ENCODE measurements at regions not wholly inside any gene's neighbourhood (a gene's known extent, or its start where the extent isn't known, plus 50 kb on each side); places are given as distances from the start of the nearest gene placed in this dataset.
"Not testable (repeated sequence)": the region's sequence is repeated elsewhere in the genome, so short reads cannot be mapped to it uniquely, and the experiment has no call there.

DNA sequence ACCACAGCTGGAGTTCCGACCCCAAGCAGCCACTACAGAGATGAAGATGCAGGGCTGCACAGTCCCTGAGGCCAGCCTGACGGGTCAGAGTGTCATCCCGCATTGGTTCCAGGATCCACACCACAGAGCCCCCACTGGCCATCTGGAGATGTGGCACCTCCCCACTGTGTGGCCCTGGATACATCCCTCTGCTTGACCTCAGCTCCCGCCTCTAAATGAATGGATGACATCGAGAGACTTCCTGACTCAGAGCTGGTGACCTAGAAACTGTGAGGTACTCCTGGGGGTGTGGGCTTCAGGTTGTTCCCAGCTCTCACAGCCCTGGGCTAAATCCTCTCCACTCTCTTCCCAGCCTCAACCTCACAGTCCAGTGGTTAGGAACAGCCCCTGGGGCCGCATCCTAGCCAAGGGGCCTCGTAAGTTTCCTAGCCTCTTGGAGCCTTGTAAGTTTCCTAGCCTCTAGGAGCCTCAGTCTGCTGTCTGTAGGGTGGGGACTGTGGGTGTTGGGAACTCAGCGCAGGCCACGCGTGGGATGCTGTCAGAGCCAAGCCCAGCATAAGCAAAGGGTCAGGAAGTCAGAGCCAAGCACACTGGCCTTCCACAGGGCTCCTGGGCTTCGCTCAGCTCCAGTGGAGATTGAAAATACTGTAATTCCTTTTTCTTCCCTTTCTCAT lies 87.5 kb upstream of the RUNX3 start:
- TF ChIP-seq CTCF (IDR thresholded peaks at IDR 0.05): no peak
- ATAC-seq (ENCODE audit: low FRiP score) (no peak), DNase-seq (ENCODE audit: low spot score) (no peak)

- TF ChIP-seq CTCF (IDR thresholded peaks at IDR 0.05): no peak
- DNase-seq (ENCODE audit: low spot score): no peak
- no peak for ATAC-seq (ENCODE audit: low FRiP score)
Measured at GRCh38 chr1:25012966-25013962, 83.2 kb upstream of the RUNX3 start.

DNA sequence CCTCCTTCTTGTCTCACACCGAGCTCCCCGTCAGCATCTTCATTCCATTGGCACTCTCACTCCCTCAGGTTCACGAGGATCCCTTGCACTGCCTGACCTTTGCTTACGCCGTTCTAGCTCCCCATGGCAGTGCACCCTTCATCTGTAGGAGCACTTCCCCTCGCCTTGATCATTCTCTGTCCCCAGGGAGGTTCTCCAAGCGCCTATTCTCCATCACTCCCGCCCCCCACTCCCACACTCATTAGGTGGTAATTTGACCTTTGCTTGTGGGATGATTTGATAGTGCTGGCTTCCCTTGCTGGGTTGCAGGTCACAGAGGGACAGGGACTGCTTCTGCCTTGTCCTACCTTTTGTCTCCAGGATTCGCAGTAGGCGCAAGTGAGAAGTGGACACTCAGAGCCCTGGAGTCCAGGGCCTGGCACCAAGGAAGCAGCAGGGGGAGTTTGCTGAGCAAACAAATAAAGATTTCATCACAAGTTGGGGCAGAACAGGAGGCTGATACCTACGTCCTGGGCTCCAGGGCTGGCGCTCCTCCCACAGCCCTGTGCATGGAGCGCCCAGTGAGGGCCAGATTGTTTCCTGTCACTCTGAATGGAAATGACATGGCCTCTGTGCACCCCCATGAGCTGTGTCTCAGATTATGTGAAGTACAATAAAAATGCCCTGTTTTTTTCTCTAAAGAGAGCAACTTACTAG lies 82.0 kb upstream of the RUNX3 start:
- no peak for DNase-seq (ENCODE audit: low spot score)
- no peak for ATAC-seq (ENCODE audit: low FRiP score)
- no peak for TF ChIP-seq CTCF (IDR thresholded peaks at IDR 0.05)

- ATAC-seq (ENCODE audit: low FRiP score): no peak
- no peak for TF ChIP-seq CTCF (IDR thresholded peaks at IDR 0.05)
- DNase-seq (ENCODE audit: low spot score): no peak
Measured at GRCh38 chr1:25011275-25011674, 81.2 kb upstream of the RUNX3 start.

DNA sequence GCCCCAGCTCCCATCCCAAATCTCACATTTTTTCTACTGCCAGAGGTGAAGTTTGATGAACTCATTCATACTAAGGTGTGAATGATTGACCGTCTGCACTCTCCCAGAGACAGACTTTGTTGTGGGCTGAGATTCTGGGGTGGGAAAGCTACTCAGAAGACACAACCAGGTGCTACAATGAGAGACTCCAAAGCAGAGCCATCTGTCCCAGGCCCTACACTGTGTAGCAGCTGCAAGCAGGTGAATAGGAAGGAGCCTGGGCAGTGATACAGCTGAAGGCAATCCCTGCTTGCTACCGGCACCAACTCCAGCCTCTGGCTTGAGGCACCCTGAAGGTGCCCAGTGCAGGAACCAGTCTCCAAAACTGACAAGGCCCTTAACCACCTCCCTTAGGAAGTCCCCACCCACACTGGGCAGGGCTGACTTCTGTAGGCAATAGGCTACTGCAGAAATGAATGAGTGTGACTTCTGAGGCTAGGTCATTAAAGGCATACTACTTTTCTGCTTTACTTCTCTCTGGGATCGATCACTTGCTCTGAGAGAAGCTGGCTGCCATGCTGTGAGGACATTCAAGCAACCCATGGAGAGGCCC lies 79.7 kb upstream of the RUNX3 start:
- no peak for TF ChIP-seq CTCF (IDR thresholded peaks at IDR 0.05)
- ATAC-seq (ENCODE audit: low FRiP score): no peak
- no peak for DNase-seq (ENCODE audit: low spot score)

DNA sequence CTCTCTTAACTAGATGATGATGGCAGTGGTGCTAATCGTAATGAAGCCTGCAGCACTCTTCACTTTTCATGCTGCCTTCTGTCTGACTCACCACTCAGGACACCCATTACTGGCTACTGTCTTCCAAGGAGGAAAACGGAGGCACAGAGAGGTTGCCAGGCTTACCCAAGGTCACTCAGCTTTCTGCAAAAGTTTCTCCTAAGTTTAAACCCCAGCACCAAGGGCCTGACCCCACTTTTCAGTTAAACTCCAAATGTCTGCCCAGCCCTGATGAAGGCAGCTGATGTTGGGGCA lies 78.1 kb upstream of the RUNX3 start:
- DNase-seq (ENCODE audit: low spot score) (no peak), ATAC-seq (ENCODE audit: low FRiP score) (no peak)
- TF ChIP-seq CTCF (IDR thresholded peaks at IDR 0.05): no peak

DNA sequence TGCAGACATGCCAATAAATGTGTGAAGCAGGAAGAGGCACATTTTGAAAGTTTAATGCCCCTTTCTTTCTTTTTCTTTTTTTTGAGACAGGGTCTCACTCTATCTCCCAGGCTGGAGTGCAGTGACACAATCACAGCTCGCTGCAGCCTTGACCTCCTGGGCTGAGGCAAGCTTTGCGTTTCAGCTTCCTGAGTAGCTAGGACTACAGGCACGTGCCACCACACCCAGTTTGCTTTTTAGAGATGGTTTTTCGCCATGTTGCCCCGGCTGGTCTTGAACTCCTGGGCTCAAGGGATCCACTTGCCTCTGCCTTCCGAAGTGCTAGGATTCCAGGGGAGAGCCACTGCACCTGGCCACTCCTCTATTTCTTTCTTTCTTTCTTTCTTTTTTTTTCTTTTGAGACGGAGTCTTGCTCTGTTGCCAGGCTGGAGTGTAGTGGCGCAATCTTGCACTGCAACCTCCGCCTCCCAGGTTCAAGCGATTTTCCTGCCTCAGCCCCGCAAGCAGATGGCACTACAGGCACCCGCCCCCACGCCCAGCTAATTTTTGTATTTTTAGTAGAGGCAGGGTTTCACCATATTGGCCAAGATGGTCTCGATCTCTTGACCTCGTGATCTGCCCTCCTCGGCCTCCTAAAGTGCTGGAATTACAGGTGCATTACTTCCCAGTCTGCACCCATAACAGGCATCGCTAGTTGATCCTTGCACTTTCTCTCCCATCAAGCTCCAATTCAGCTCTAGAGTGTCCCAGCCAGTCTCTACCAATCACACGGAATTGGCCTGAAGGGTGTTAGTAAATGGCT lies 77.5 kb upstream of the RUNX3 start:
- DNase-seq (ENCODE audit: low spot score); ATAC-seq (ENCODE audit: low FRiP score): not testable (repeated sequence)

All from omental fat pad (tissue), 3 donors.